ENCODE measurements at regions not wholly inside any gene's neighbourhood (a gene's known extent, or its start where the extent isn't known, plus 50 kb on each side); places are given as distances from the start of the nearest gene placed in this dataset.
"Not testable (repeated sequence)": the region's sequence is repeated elsewhere in the genome, so short reads cannot be mapped to it uniquely, and the experiment has no call there.

- DNase-seq (ENCODE audit: low read depth) = not testable (repeated sequence)
Observed at GRCh38 chr1:149700220-149700619, 82.3 kb upstream of the FCGR1A start.

- not testable (repeated sequence) for DNase-seq (ENCODE audit: low read depth)
Observed at GRCh38 chr1:149700677-149701567, 81.6 kb upstream of the FCGR1A start.

- peak; percentile 31 for DNase-seq (ENCODE audit: low read depth)
Observed at GRCh38 chr1:149708192-149708853, 74.2 kb upstream of the FCGR1A start.

- DNase-seq (ENCODE audit: low read depth) = not testable (repeated sequence)
Observed at GRCh38 chr1:149711651-149712050, 70.8 kb upstream of the FCGR1A start.

- DNase-seq (ENCODE audit: low read depth) = peak; percentile 51
Observed at GRCh38 chr1:149712154-149712927, 70.2 kb upstream of the FCGR1A start.

- DNase-seq (ENCODE audit: low read depth) = not testable (repeated sequence)
Observed at GRCh38 chr1:149713513-149713912, 69.0 kb upstream of the FCGR1A start.

- not testable (repeated sequence) for DNase-seq (ENCODE audit: low read depth)
Observed at GRCh38 chr1:149713952-149714351, 68.5 kb upstream of the FCGR1A start.

GRCh38 chr1:149724618-149725302 is 57.7 kb upstream of the FCGR1A start:
- not testable (repeated sequence) for DNase-seq (ENCODE audit: low read depth)

GRCh38 chr1:149726688-149727087 is 55.8 kb upstream of the FCGR1A start:
- DNase-seq (ENCODE audit: low read depth) = not testable (repeated sequence)

- DNase-seq (ENCODE audit: low read depth) = not testable (repeated sequence)
Observed at GRCh38 chr1:149728598-149728997, 53.9 kb upstream of the FCGR1A start.
